HG02759 (cell line): ENCODE measurements at regions not wholly inside any gene's neighbourhood (a gene's known extent, or its start where the extent isn't known, plus 50 kb on each side); places are given as distances from the start of the nearest gene placed in this dataset.
A peak's percentile ranks its signal among the peaks of the same experiment; 100 is the strongest.

Source experiments
- ATAC-seq: cut with Tn5 transposase; IDR thresholded peaks from one replicate; pipeline ENCODE4 v1.9.1; 2021; ENCODE audit warnings: mild to moderate bottlenecking, moderate library complexity; ENCODE audit not compliant: unreplicated experiment

DNA sequence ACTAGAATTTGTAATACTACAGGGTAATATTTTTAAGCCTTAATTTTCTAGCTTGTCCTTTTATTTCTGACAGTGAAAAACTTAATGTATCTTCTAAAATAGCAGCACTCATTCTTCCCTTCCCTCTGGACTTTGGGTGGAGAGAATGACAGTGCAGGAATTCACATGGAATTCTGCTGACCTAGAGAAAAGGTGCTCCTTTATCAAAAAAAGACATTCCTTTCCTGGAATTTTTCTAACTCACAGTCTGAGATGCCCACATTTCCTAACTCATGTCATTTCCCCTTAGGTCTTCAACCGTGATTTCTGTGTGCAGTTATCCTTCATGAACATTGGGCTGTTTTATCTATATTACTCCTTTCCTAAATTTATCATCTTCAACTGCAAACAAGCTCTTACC is 137.8 kb upstream of the PDGFD start:
- ATAC-seq = no peak

DNA sequence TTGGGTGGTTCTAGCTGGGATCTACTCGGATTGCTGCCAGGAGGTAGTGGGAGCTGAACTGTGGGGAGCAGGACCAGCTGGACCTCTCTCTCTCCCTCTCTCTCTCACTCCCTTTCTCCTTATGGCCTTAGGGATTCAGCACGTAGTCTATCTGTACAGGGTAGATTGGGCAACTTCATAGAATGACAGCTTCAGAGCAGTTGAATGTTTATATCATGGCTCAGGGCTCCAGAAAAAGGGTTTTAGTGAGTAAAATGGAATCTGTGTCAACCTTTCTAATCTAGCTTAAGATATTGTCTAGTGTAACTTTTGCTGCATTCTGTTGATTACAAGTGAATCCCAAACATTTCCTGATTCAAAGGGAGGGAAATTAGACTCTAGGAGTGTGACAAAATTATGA is 127.7 kb upstream of the PDGFD start:
- ATAC-seq = no peak

DNA sequence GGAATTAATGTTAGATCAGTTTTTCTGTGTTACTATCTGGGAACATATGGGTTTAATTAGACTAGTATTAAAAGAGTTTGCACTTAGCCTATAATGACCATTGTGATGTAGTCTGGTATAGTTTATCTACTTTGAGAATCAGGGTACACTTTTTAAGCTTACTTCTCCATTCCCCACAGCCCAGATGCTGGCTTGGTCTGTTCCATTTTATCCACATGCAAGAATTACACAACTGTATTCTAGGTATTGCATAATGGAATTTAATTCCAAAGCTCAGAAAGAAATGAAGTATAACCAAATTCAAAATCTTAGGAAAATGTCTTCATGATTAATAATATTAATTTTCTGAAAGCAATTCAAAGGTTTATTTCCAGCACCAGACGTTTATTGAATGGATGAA is 122.2 kb upstream of the PDGFD start:
- ATAC-seq = no peak

DNA sequence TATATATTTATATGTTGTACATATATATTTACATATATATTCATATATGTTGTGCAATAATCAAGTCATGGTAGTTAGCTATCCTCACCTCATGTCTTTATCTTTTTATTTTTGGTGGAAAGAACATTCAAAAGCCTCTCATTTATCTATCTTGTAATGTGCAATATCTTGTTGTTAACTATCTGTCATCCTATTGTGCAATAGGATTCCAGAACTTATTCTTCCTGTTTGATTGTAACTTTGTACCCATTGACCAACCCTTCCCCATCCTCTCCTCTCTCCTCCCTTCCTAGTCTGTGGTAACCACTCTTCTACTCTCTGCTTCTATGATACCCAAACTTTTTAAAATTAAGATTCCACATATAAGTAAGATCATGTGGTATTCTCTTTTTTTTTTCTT is 115.6 kb upstream of the PDGFD start:
- no peak for ATAC-seq

DNA sequence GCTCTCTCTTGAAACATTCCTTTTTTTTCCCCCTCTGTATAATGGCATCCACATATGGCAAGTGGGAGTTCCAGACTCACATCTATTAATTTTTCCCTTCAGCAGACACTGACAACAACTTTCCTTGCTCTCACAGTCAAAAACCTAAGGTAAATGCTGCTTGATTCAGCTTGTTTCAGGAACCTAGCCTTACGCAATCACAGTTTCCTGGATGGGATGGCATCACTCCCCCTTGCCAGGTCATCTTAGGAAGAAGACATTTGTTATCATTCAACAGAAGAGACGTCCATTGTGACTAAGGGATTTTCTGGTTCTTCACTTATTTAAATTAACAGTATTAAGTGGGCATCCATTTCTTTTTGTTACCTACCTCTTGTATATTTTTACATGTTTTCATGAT is 112.0 kb upstream of the PDGFD start:
- ATAC-seq = no peak

DNA sequence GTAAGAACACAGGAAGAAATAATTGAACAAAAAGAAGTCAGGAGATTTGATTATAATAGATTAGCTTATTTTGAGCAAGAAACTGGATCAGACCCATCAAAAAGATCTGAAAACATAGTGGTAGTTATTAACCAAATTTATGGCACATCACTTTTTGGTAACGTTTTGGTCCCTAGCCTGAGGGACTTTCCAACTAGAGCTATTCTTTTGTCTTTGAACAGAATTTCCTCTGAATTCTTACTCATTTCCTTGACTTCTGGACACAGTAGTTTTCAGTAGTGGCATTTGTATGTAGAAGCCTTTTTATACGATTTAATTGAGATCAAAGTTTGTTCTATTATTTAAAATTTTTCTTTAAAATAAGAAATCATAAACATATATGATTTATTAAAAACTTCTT is 96.5 kb upstream of the PDGFD start:
- ATAC-seq = no peak

DNA sequence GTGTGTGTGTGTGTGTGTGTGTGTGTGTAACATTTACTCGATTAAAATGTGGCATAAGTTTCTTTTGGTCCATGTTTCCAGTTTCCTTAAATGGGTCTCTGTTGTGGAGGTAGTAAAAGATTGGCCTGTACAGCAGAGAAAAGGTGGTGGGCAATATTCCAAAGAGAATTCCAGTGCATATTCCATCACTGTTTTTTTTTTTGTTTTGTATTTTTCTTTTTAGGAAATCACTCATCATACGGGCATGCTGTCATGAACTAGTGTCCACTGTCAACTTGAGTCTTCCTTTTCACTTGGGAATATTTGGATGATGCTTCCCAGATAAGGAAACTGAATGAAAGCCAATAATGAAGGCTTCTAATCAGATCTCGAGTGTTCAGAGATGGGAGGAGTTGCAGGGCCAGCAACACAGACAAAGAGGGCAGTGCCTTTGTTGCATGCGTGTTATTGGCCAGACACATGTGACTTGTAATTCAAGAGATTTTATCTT is 95.2 kb upstream of the PDGFD start:
- ATAC-seq = no peak

DNA sequence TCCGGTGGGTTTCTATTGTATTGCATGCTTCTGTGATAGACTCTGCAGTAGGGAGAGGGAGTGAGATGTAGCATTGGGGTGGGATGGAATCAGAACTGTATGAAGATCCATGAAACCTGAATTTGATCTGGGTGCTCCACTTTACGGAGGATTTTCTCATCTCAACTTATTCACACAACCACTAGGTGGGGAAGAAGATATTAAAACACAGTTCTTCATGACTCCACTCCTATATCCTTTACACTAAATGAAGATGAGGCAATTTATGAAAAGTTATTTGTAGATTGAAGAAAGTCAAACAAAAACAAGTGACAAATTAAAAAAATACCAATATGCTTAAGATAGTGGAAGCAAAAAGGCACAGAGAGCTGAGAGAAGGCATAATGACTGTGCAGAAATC is 92.6 kb upstream of the PDGFD start:
- no peak for ATAC-seq

DNA sequence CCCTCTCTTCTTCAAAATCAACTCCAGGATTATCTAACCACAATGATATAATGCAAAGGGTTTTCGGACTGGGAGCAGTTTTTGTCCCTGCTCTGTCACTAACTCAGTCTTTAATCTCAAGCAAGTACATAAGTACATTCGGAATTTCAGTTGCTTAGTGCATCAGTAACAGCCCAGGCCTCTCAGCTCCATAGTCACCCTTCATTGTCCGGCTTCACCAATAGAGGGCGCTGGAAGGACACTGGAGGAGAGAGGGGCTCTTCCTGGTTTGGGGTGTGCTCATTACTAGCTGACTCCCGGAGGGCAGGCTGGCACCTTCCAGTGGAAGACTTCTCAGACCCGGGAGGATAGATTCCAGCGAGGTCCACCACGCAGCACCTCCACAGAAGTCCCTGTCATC is 90.4 kb upstream of the PDGFD start:
- ATAC-seq = peak; percentile 87

DNA sequence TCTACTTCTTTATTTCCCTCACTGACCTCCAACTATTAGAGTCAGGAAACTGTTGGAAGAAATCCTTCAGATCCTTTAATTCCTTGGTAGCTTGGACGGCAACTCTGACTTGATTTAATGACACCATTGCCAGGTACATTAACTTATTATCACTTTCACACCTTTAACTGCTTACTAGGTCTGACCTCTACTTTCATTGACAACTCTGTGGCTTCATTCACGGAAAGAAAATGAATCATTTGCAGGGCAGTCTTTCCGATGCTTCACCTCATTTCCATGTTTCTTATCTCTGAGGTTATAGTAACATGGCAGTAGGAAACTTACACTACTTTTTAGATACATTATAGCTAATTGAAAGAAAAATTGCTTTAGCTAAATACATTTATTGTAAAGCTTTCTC is 82.6 kb upstream of the PDGFD start:
- ATAC-seq = no peak

DNA sequence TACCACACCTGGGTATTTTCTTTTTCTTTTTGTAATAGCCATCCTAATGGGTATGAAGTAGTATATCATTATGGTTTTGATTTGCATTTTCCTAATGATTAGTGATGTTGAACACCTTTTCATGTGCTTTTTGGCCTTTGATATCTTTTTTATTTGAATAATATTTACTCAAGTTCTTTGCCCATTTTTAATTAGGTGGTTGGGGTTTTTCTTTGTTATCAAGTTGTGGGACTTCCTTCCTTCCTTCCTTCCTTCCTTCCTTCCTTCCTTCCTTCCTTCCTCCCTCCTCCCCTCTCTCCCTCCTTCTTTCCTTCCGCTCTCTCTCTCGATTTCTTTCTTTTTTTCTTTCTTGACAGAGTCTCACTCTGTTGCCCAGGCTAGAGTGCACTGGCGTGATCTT is 75.0 kb upstream of the PDGFD start:
- ATAC-seq = no peak

DNA sequence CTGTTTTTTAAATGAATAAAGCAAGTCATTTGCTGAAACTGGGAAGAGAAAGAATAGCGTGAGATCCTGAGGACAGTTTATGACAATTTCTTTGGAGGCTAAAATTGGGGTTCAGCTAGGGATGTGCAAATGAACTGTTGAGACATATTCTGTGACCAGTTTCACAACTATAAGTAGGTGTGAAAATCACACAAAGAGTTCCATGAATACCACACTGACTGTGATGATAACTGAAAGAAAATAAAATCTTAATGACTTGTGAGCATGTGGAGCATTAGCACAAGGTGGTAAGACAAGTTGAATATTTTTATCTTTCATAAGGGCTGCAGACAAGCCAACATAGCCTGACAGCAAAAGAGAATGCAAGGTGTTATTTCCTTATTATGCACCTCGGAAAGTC is 61.1 kb upstream of the PDGFD start:
- ATAC-seq = no peak

DNA sequence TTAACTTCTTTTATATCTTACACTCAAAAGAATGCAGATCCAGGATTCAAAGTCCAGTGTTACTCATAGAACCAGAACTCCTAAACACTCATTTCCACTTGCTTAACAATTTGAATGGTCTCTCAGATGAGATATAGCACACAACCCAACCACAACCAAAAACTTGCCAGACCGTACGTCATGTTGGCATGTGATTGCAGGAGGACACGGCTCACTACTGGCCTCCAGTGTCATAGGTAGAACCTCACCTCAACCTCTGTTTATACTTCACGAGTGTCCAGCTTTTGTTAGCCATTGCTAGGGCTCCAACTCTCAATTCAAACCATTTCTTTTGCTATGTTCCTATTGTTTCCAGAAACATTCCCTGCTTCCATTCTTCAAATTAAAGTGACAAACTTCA is 58.5 kb upstream of the PDGFD start:
- no peak for ATAC-seq

DNA sequence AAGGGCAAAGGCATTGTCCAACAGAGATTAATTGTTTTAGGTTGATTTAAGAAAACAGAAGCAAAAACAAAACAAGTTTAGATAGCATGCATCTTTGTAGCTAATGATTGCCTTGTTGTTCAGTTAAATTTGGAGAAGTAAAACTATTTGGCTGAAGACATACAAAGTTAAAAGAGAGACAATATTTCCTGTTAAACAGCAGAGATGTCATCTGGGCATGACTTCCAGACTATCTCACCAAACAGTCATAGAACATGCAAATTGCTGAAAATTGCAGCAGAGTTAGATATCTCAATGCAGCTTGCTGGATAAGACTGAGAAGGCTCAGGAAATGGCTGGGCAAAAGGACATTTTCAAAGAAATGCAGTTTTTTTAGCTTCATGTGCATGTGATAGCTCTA is 57.5 kb upstream of the PDGFD start:
- no peak for ATAC-seq

DNA sequence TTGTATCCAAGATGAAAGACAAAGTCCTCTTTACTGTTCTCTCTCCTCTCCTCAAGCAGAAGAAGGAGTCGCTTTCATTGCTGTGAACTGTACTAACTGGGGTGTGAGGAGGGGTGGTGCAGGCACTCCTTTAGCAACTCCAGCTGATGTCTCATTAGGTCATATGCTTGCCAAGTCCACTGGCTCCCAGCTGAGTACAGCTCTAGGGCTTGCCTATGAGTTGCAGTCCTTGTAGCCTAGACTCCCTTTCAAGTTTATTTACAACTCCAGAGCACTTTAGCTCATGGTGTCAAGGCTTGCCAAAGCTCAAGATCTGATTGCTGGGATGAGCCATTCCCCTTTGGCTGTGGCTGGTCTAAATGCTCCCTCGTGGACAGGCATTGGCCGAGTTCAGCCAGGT is 55.1 kb upstream of the PDGFD start:
- no peak for ATAC-seq

DNA sequence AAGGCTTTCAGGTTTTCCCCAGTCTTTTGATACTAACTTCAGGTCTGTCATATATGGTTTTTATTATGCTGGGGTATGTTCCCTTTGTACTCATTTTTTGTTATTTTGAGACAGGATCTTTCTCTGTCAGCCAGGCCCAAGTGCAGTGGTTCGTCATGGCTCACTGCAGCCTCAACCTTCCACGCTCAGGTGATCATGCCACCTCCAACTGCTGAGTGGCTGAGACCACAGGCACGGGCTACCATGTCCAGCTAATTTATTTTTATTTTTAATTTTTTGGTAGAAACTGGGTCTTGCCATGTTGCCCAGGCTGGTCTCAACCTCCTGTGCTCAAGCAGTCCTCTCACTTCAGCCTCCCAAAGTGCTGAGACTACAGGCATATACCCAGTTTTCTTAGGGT is 50.6 kb upstream of the PDGFD start:
- no peak for ATAC-seq
